ENCODE measurements at regions not wholly inside any gene's neighbourhood (a gene's known extent, or its start where the extent isn't known, plus 50 kb on each side); places are given as distances from the start of the nearest gene placed in this dataset.

DNA sequence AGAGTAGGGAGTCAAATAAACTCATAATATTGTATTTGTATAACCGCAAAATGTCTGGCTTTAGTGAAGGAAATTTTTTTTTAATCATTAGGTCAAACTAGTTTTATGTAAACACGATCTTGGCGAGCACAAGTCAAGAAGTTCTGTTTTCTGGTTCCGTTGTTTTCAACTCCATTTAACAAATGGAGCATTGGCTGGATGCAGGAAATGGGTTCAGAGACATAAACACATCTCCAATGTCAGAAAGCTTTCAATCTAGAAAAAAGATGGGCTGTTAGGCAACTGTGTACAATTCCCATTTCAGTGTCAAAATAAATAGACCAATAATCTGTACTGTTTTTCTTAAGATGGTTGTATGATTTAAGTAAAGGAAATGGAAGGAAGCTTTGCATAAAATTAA, 292.8 kb downstream of the TBL1XR1 start:
- H3K4me1 ChIP-seq (ENCODE audit: insufficient read depth, low read length, poor library complexity, severe bottlenecking), result no peaks in the 10 kb centered on the region
- no peaks in the 10 kb centered on the region for H4K20me1 ChIP-seq (ENCODE audit: insufficient read depth, low read length)
- intact Hi-C loops (cut with micrococcal nuclease; ENCODE audit: unreplicated experiment), result no loop called here
- no peaks in the 10 kb centered on the region for H3K79me2 ChIP-seq (ENCODE audit: insufficient read depth, low read depth, low read length)
- H3K9me3 ChIP-seq (ENCODE audit: low read length), result no peaks in the 10 kb centered on the region
- no peak for DNase-seq (ENCODE audit: low spot score)
- no peak overlapping the region for H2AFZ ChIP-seq (ENCODE audit: low read length)
- ChIA-PET POLR2A (no interaction called here), CTCF (ENCODE audit: unreplicated experiment) (no interaction called here)
- no TSS peak for BruUV-seq (replicated peaks)
- H3K4me2 ChIP-seq (ENCODE audit: low read length), result no peak overlapping the region
- H3K36me3 ChIP-seq (ENCODE audit: insufficient read depth, low read length), result no peaks in the 10 kb centered on the region
- no peak for TF ChIP-seq EZH2phosphoT487 (IDR thresholded peaks at IDR 0.05; ENCODE audit: borderline replicate concordance, low read depth, low read length)
- TF ChIP-seq, protein P1, sequence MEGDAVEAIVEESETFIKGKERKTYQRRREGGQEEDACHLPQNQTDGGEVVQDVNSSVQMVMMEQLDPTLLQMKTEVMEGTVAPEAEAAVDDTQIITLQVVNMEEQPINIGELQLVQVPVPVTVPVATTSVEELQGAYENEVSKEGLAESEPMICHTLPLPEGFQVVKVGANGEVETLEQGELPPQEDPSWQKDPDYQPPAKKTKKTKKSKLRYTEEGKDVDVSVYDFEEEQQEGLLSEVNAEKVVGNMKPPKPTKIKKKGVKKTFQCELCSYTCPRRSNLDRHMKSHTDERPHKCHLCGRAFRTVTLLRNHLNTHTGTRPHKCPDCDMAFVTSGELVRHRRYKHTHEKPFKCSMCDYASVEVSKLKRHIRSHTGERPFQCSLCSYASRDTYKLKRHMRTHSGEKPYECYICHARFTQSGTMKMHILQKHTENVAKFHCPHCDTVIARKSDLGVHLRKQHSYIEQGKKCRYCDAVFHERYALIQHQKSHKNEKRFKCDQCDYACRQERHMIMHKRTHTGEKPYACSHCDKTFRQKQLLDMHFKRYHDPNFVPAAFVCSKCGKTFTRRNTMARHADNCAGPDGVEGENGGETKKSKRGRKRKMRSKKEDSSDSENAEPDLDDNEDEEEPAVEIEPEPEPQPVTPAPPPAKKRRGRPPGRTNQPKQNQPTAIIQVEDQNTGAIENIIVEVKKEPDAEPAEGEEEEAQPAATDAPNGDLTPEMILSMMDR (conservative IDR thresholded peaks at IDR 0.05; ENCODE audit: low read length), result no peak
- no peaks in the 10 kb centered on the region; the same call in 1 of the 2 replicates for H3K9me2 ChIP-seq (ENCODE audit: insufficient read depth, low read length)
- H3K4me3 ChIP-seq (ENCODE audit: low read depth, low read length, poor library complexity, severe bottlenecking), result no peak overlapping the region
- no peak overlapping the region for H3K27ac ChIP-seq (ENCODE audit: low read depth, low read length, poor library complexity, severe bottlenecking)

DNA sequence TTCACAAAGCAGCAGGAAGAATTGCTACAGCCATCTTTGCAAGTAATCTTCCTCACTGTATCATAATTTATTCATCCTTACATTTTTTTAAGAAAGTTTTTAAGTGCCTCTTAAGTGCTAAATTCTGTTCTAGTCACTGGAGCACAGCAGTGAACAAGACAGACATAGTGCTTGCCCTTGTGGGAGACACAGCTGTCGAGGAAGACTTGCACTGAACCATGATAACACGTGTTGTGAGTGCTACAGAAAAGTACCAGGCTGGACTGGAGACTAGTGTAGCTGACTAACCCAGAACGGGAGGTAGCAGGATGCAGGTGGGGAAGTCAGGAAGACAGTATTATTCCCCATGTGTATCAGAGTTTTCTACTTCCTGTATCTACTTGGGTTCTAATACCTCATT, 300.6 kb downstream of the TBL1XR1 start:
- Histone ChIP-seq H2AFZ (ENCODE audit: low read length) (no peak overlapping the region), H3K36me3 (ENCODE audit: insufficient read depth, low read length) (no peaks in the 10 kb centered on the region), H3K4me3 (ENCODE audit: low read depth, low read length, poor library complexity, severe bottlenecking) (no peak overlapping the region), H3K9me2 (ENCODE audit: insufficient read depth, low read length) (no peaks in the 10 kb centered on the region), H3K4me2 (ENCODE audit: low read length) (no peak overlapping the region), H3K4me1 (ENCODE audit: insufficient read depth, low read length, poor library complexity, severe bottlenecking) (no peaks in the 10 kb centered on the region), H3K27ac (ENCODE audit: low read depth, low read length, poor library complexity, severe bottlenecking) (no peak overlapping the region), H3K79me2 (ENCODE audit: insufficient read depth, low read depth, low read length) (no peaks in the 10 kb centered on the region), H3K9me3 (ENCODE audit: low read length) (no peaks in the 10 kb centered on the region), H4K20me1 (ENCODE audit: insufficient read depth, low read length) (no peaks in the 10 kb centered on the region)
- no peak for TF ChIP-seq EZH2phosphoT487 (IDR thresholded peaks at IDR 0.05; ENCODE audit: borderline replicate concordance, low read depth, low read length)
- TF ChIP-seq, protein P1 (conservative IDR thresholded peaks at IDR 0.05; ENCODE audit: low read length), result no peak
- POLR2A ChIA-PET, result interaction anchor here (0.6 kb wide), 1 partner anchor 26 kb away, joined by 3 read pairs; no protein-coding TSS in a partner anchor
- intact Hi-C loops (cut with micrococcal nuclease; ENCODE audit: unreplicated experiment), result no loop called here
- DNase-seq (ENCODE audit: low spot score), result peak; percentile 10
- BruUV-seq (replicated peaks), result no TSS peak
- CTCF ChIA-PET (ENCODE audit: unreplicated experiment), result no interaction called here

DNA sequence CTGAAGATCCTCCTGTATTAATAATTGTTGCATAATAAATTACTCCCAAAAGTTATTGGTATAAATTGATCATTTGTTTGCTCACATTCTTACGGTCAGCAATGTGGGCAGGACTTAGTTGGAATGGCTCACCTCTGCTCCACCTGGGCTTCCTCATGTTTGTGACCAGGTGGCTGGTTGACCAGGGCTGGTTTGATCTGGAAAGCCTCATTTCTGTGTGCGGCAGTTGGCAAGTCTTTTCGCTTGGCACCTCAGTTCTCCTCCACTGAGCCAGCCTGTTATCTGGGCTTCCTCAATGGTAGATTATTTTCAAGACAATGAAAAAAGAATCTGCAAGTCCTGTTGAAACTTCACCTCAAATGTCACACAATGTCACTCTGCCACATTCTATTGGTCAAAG, 301.1 kb downstream of the TBL1XR1 start:
- Histone ChIP-seq H3K9me2 (ENCODE audit: insufficient read depth, low read length) (no peaks in the 10 kb centered on the region), H3K9me3 (ENCODE audit: low read length) (no peaks in the 10 kb centered on the region), H3K79me2 (ENCODE audit: insufficient read depth, low read depth, low read length) (no peaks in the 10 kb centered on the region), H3K4me2 (ENCODE audit: low read length) (no peak overlapping the region), H3K4me3 (ENCODE audit: low read depth, low read length, poor library complexity, severe bottlenecking) (no peak overlapping the region), H4K20me1 (ENCODE audit: insufficient read depth, low read length) (no peaks in the 10 kb centered on the region), H3K27ac (ENCODE audit: low read depth, low read length, poor library complexity, severe bottlenecking) (no peak overlapping the region), H3K36me3 (ENCODE audit: insufficient read depth, low read length) (no peaks in the 10 kb centered on the region), H3K4me1 (ENCODE audit: insufficient read depth, low read length, poor library complexity, severe bottlenecking) (no peaks in the 10 kb centered on the region), H2AFZ (ENCODE audit: low read length) (no peak overlapping the region)
- TF ChIP-seq, protein P1 (conservative IDR thresholded peaks at IDR 0.05; ENCODE audit: low read length), result no peak
- TF ChIP-seq EZH2phosphoT487 (IDR thresholded peaks at IDR 0.05; ENCODE audit: borderline replicate concordance, low read depth, low read length), result no peak
- ChIA-PET CTCF (ENCODE audit: unreplicated experiment) (no interaction called here), POLR2A (no interaction called here)
- intact Hi-C loops (cut with micrococcal nuclease; ENCODE audit: unreplicated experiment), result no loop called here
- BruUV-seq (replicated peaks), result no TSS peak
- no peak for DNase-seq (ENCODE audit: low spot score)
